ENCODE measurements at regions not wholly inside any gene's neighbourhood (a gene's known extent, or its start where the extent isn't known, plus 50 kb on each side); places are given as distances from the start of the nearest gene placed in this dataset.
"Not testable (repeated sequence)": the region's sequence is repeated elsewhere in the genome, so short reads cannot be mapped to it uniquely, and the experiment has no call there.

DNA sequence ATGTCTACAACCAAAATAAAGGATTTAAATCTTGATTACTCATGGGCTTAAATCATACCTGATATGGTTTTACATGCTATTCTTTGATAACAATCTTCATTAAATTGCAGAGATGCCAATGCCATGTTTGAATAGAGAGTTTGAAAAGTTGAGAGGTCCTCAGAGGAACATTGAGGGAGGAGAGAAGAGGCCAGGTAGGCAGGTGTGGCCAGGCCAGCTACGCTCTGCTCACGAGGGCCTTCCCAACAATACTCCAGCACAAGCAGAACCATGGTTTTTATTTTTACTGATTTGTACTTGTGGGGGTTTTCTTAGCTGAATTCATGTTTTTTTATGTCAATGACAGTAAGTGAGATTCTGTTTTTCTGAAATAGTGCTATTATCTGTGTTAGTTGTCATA, 158.1 kb upstream of the RFC3 start:
- H3K9ac ChIP-seq (ENCODE audit: low read length) = no peak overlapping the region
- H3K4me1 ChIP-seq (ENCODE audit: control insufficient read depth, low read depth, low read length) = no peaks in the 10 kb centered on the region
- no peaks in the 10 kb centered on the region for H3K27me3 ChIP-seq (ENCODE audit: control insufficient read depth, insufficient read depth, low read length)
- no peaks in the 10 kb centered on the region for H3K36me3 ChIP-seq (ENCODE audit: control insufficient read depth, low read depth, low read length)
- no peak overlapping the region for H3K4me3 ChIP-seq (ENCODE audit: low read length)
- no peaks in the 10 kb centered on the region for H3K9me3 ChIP-seq (ENCODE audit: control insufficient read depth, low read depth, low read length)
- no peak overlapping the region for H3K27ac ChIP-seq (ENCODE audit: low read length)

DNA sequence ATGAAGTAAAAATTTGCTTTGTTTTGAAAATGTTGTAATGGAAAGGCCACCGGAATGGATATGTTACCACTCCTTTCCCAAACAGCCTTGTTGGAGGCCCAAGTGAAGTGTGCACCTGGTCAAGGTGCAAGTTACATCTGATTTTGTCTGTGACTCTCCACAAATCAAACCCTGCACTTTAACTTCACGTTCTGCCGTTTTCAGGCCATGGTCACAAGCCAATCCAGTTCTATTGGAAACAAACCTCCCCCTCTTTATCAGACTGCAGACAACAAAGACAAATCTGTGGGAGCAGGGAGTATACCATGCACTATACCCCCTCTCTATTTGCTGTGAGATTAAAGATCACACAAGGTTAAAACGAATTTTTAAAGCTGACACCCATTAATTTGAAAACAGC, 155.6 kb upstream of the RFC3 start:
- Histone ChIP-seq H3K9ac (ENCODE audit: low read length) (no peak overlapping the region), H3K36me3 (ENCODE audit: control insufficient read depth, low read depth, low read length) (no peaks in the 10 kb centered on the region), H3K4me1 (ENCODE audit: control insufficient read depth, low read depth, low read length) (no peaks in the 10 kb centered on the region), H3K4me3 (ENCODE audit: low read length) (no peak overlapping the region), H3K27ac (ENCODE audit: low read length) (no peak overlapping the region), H3K27me3 (ENCODE audit: control insufficient read depth, insufficient read depth, low read length) (no peaks in the 10 kb centered on the region), H3K9me3 (ENCODE audit: control insufficient read depth, low read depth, low read length) (no peaks in the 10 kb centered on the region)

GRCh38 chr13:33665626-33666175, 152.2 kb upstream of the RFC3 start:
- H3K4me3 ChIP-seq (ENCODE audit: low read length) = no peak overlapping the region
- H3K9me3 ChIP-seq (ENCODE audit: control insufficient read depth, low read depth, low read length) = no peaks in the 10 kb centered on the region
- no peak overlapping the region for H3K9ac ChIP-seq (ENCODE audit: low read length)
- H3K36me3 ChIP-seq (ENCODE audit: control insufficient read depth, low read depth, low read length) = no peaks in the 10 kb centered on the region
- no peaks in the 10 kb centered on the region for H3K27me3 ChIP-seq (ENCODE audit: control insufficient read depth, insufficient read depth, low read length)
- no peaks in the 10 kb centered on the region for H3K4me1 ChIP-seq (ENCODE audit: control insufficient read depth, low read depth, low read length)
- H3K27ac ChIP-seq (ENCODE audit: low read length) = no peak overlapping the region

- Histone ChIP-seq H3K36me3 (ENCODE audit: control insufficient read depth, low read depth, low read length) (no peaks in the 10 kb centered on the region), H3K9ac (ENCODE audit: low read length) (no peak overlapping the region), H3K27me3 (ENCODE audit: control insufficient read depth, insufficient read depth, low read length) (no peaks in the 10 kb centered on the region), H3K4me3 (ENCODE audit: low read length) (no peak overlapping the region), H3K9me3 (ENCODE audit: control insufficient read depth, low read depth, low read length) (no peaks in the 10 kb centered on the region), H3K27ac (ENCODE audit: low read length) (no peak overlapping the region), H3K4me1 (ENCODE audit: control insufficient read depth, low read depth, low read length) (no peaks in the 10 kb centered on the region)
Observed at GRCh38 chr13:33671560-33671959, 146.4 kb upstream of the RFC3 start.

GRCh38 chr13:33672022-33672421, 145.9 kb upstream of the RFC3 start:
- H3K27me3 ChIP-seq (ENCODE audit: control insufficient read depth, insufficient read depth, low read length); H3K4me3 ChIP-seq (ENCODE audit: low read length); H3K36me3 ChIP-seq (ENCODE audit: control insufficient read depth, low read depth, low read length); H3K9ac ChIP-seq (ENCODE audit: low read length); H3K27ac ChIP-seq (ENCODE audit: low read length); H3K4me1 ChIP-seq (ENCODE audit: control insufficient read depth, low read depth, low read length); H3K9me3 ChIP-seq (ENCODE audit: control insufficient read depth, low read depth, low read length): not testable (repeated sequence)

DNA sequence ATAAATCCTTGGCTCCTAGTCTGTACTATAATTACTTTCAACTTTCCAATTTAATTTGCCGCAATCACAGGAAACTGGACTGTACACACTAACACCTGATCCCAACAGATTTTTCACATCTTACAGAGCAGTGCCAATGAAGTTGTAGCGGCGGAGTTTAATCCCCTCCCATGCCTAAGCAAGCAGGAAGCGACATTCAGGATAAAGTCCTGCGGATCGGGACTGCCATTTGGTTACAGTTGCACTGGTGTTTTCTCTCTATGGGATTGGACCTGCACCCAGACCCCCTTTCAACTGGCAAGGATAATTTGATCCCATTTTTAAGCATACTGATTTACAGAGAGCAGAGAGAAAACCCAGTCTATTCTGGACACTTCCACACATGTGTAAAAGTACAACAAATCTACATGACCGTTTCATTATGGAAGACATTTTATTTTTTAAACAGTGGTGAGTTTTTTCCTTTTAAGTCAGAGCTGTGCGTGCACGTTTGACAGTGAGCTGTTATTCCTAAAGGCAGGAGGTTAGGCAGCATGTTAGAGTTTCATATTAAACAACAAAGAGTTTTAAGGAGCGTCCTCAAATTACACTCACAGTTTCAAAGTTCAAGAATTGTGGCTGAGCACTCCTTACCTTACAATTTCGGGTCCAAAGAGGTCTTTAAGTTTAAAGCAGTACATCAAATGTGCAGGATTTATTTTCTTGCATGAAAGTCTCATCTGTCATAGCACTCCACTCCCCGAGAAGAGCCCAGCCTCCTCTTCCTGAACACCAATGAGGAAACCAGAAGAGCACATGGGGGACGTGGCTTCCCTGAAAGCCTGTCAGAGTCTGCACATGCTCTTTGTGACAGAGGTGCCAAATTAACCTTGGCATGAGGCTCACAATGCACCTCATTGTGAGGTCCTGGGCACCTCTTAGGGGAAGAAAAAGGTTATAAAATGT, 141.6 kb upstream of the RFC3 start:
- H3K9me3 ChIP-seq (ENCODE audit: control insufficient read depth, low read depth, low read length) = no peaks in the 10 kb centered on the region
- H3K9ac ChIP-seq (ENCODE audit: low read length) = no peak overlapping the region
- H3K4me1 ChIP-seq (ENCODE audit: control insufficient read depth, low read depth, low read length) = no peaks in the 10 kb centered on the region
- no peak overlapping the region for H3K4me3 ChIP-seq (ENCODE audit: low read length)
- H3K36me3 ChIP-seq (ENCODE audit: control insufficient read depth, low read depth, low read length) = no peaks in the 10 kb centered on the region
- H3K27ac ChIP-seq (ENCODE audit: low read length) = no peak overlapping the region
- no peaks in the 10 kb centered on the region for H3K27me3 ChIP-seq (ENCODE audit: control insufficient read depth, insufficient read depth, low read length)

DNA sequence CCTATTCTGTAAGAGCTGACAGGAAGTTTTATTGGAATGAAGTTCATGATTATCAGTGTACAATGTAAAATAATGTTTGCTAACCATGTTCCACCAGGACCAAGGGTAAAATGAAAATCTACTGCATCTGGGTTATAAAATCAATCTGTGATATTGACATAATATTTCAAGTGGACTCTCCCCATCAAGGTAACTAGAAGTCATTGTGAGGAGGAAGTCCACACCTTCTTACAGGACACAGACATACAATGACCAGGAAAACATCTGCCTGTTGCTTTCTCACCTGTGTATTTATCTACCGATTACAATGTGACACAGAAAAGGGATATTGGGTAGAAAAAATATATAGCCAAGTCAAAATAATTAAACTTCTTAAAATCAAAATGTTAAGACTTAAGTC, 140.7 kb upstream of the RFC3 start:
- Histone ChIP-seq H3K9ac (ENCODE audit: low read length) (no peak overlapping the region), H3K4me1 (ENCODE audit: control insufficient read depth, low read depth, low read length) (no peaks in the 10 kb centered on the region), H3K9me3 (ENCODE audit: control insufficient read depth, low read depth, low read length) (no peaks in the 10 kb centered on the region), H3K27ac (ENCODE audit: low read length) (no peak overlapping the region), H3K27me3 (ENCODE audit: control insufficient read depth, insufficient read depth, low read length) (no peaks in the 10 kb centered on the region), H3K4me3 (ENCODE audit: low read length) (no peak overlapping the region), H3K36me3 (ENCODE audit: control insufficient read depth, low read depth, low read length) (no peaks in the 10 kb centered on the region)

DNA sequence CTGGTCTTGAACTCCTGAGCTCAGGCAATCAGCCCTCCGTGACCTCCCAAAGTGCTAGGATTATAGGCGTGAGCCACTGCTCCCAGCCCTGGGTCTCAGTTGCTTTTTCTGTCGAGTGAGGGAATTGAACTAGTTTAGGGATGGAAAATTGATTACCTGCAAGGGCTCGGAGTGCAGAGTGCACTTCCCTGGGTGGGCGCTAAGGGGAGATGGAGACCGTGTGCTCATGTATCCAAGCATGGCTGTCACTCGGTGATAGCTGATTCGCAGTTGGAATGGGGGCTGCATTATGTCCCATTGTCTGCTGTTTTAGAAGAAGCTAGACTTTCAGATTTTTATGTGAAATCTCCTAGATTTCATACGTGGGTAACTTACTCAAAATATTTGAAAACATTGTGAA, 139.9 kb upstream of the RFC3 start:
- H3K9me3 ChIP-seq (ENCODE audit: control insufficient read depth, low read depth, low read length) = no peaks in the 10 kb centered on the region
- no peak overlapping the region for H3K27ac ChIP-seq (ENCODE audit: low read length)
- no peaks in the 10 kb centered on the region for H3K27me3 ChIP-seq (ENCODE audit: control insufficient read depth, insufficient read depth, low read length)
- no peak overlapping the region for H3K9ac ChIP-seq (ENCODE audit: low read length)
- no peak overlapping the region for H3K4me3 ChIP-seq (ENCODE audit: low read length)
- no peaks in the 10 kb centered on the region for H3K36me3 ChIP-seq (ENCODE audit: control insufficient read depth, low read depth, low read length)
- no peaks in the 10 kb centered on the region for H3K4me1 ChIP-seq (ENCODE audit: control insufficient read depth, low read depth, low read length)

- Histone ChIP-seq H3K4me3 (ENCODE audit: low read length) (no peak overlapping the region), H3K36me3 (ENCODE audit: control insufficient read depth, low read depth, low read length) (no peaks in the 10 kb centered on the region), H3K4me1 (ENCODE audit: control insufficient read depth, low read depth, low read length) (no peaks in the 10 kb centered on the region), H3K9me3 (ENCODE audit: control insufficient read depth, low read depth, low read length) (no peaks in the 10 kb centered on the region), H3K27ac (ENCODE audit: low read length) (no peak overlapping the region), H3K9ac (ENCODE audit: low read length) (no peak overlapping the region), H3K27me3 (ENCODE audit: control insufficient read depth, insufficient read depth, low read length) (no peaks in the 10 kb centered on the region)
Observed at GRCh38 chr13:33678906-33679657, 138.9 kb upstream of the RFC3 start.

- Histone ChIP-seq H3K36me3 (ENCODE audit: control insufficient read depth, low read depth, low read length) (no peaks in the 10 kb centered on the region), H3K27ac (ENCODE audit: low read length) (no peak overlapping the region), H3K9ac (ENCODE audit: low read length) (no peak overlapping the region), H3K9me3 (ENCODE audit: control insufficient read depth, low read depth, low read length) (no peaks in the 10 kb centered on the region), H3K27me3 (ENCODE audit: control insufficient read depth, insufficient read depth, low read length) (no peaks in the 10 kb centered on the region), H3K4me3 (ENCODE audit: low read length) (no peak overlapping the region), H3K4me1 (ENCODE audit: control insufficient read depth, low read depth, low read length) (no peaks in the 10 kb centered on the region)
Observed at GRCh38 chr13:33679658-33680012, 138.3 kb upstream of the RFC3 start.

GRCh38 chr13:33682020-33682564, 135.9 kb upstream of the RFC3 start:
- Histone ChIP-seq H3K27ac (ENCODE audit: low read length) (no peak overlapping the region), H3K9me3 (ENCODE audit: control insufficient read depth, low read depth, low read length) (no peaks in the 10 kb centered on the region), H3K4me3 (ENCODE audit: low read length) (no peak overlapping the region), H3K4me1 (ENCODE audit: control insufficient read depth, low read depth, low read length) (no peaks in the 10 kb centered on the region), H3K9ac (ENCODE audit: low read length) (no peak overlapping the region), H3K27me3 (ENCODE audit: control insufficient read depth, insufficient read depth, low read length) (no peaks in the 10 kb centered on the region), H3K36me3 (ENCODE audit: control insufficient read depth, low read depth, low read length) (no peaks in the 10 kb centered on the region)

All from iPS-18a (cell line).